Activated naive CD8-positive, alpha-beta T cell treated with anti-CD3 and anti-CD28 coated beads, Interleukin-2, amount 10 ng/mL, durations not matched to agents 7 days and 5 days (primary cell): ENCODE measurements at regions not wholly inside any gene's neighbourhood (a gene's known extent, or its start where the extent isn't known, plus 50 kb on each side); places are given as distances from the start of the nearest gene placed in this dataset.
"Not testable (repeated sequence)": the region's sequence is repeated elsewhere in the genome, so short reads cannot be mapped to it uniquely, and the experiment has no call there.

ENCODE experiments used
- ATAC-seq: fragments of 150-1000 bp; cut with Tn5 transposase; one replicate; pipeline ENCODE4 v1.10.0; 2021; ENCODE audit warnings: low read depth, moderate library complexity
- POLR2A ChIA-PET: fragments of 350-600 bp; sonication (Branson Sonifier 250); formaldehyde crosslinking; loops from one replicate; lab custom pipeline; 2021; ENCODE audit warnings: antibody characterized with exemption; lab: Charles Lee
- DNase-seq: peaks from one replicate; pipeline ENCODE4 v3.0.0; 2021
- H3K27ac Mint-ChIP-seq: one replicate; pipeline ENCODE4 v1.8.0; 2022; ENCODE audit warnings: mild to moderate bottlenecking, mixed read lengths
- H3K27me3 Mint-ChIP-seq: one replicate; pipeline ENCODE4 v1.8.0; 2022; ENCODE audit warnings: mild to moderate bottlenecking, moderate library complexity, mixed read lengths
- H3K36me3 Mint-ChIP-seq: one replicate; pipeline ENCODE4 v1.8.0; 2021; ENCODE audit warnings: mild to moderate bottlenecking, mixed read lengths
- H3K4me1 Mint-ChIP-seq: one replicate; pipeline ENCODE4 v1.8.0; 2021; ENCODE audit warnings: mixed read lengths
- H3K4me3 Mint-ChIP-seq: one replicate; pipeline ENCODE4 v1.8.0; 2022; ENCODE audit warnings: mild to moderate bottlenecking, moderate library complexity, mixed read lengths
- H3K9me3 Mint-ChIP-seq: one replicate; pipeline ENCODE4 v1.8.0; 2021; ENCODE audit warnings: mixed read lengths

GRCh38 chr4:178174756-178175155 lies 732.5 kb upstream of the AGA start:
- no peaks in the 10 kb centered on the region for H3K27me3 Mint-ChIP-seq
- H3K4me1 Mint-ChIP-seq, result no peaks in the 10 kb centered on the region
- no peak overlapping the region for H3K27ac Mint-ChIP-seq
- no peak for ATAC-seq
- H3K4me3 Mint-ChIP-seq, result no peak overlapping the region
- H3K36me3 Mint-ChIP-seq, result no peaks in the 10 kb centered on the region
- no peak for DNase-seq
- no peaks in the 10 kb centered on the region for H3K9me3 Mint-ChIP-seq
- POLR2A ChIA-PET, result no interaction called here

- H3K4me1 Mint-ChIP-seq, result no peaks in the 10 kb centered on the region
- ATAC-seq (no peak), DNase-seq (no peak)
- H3K27me3 Mint-ChIP-seq, result no peaks in the 10 kb centered on the region
- peaks cover 1% of the 10 kb centered on the region for H3K9me3 Mint-ChIP-seq
- no peaks in the 10 kb centered on the region for H3K36me3 Mint-ChIP-seq
- H3K4me3 Mint-ChIP-seq, result no peak overlapping the region
- POLR2A ChIA-PET, result no interaction called here
- no peak overlapping the region for H3K27ac Mint-ChIP-seq
Observed at GRCh38 chr4:178185517-178185916, 743.3 kb upstream of the AGA start.

GRCh38 chr4:178192611-178193010 lies 750.4 kb upstream of the AGA start:
- H3K9me3 Mint-ChIP-seq, result peaks cover 1% of the 10 kb centered on the region

GRCh38 chr4:178196751-178197374 lies 754.6 kb upstream of the AGA start:
- DNase-seq (no peak), ATAC-seq (no peak)
- POLR2A ChIA-PET, result no interaction called here
- Mint-ChIP-seq H3K27ac (no peak overlapping the region), H3K36me3 (no peaks in the 10 kb centered on the region), H3K4me3 (no peak overlapping the region), H3K27me3 (no peaks in the 10 kb centered on the region), H3K9me3 (no peaks in the 10 kb centered on the region), H3K4me1 (no peaks in the 10 kb centered on the region)

More at GRCh38 chr4:178192611-178193010, 750.4 kb upstream of the AGA start:
- H3K36me3 Mint-ChIP-seq, result no peaks in the 10 kb centered on the region
- H3K4me3 Mint-ChIP-seq, result no peak overlapping the region
- ATAC-seq, result no peak
- no peaks in the 10 kb centered on the region for H3K27me3 Mint-ChIP-seq
- DNase-seq, result no peak
- H3K27ac Mint-ChIP-seq, result no peak overlapping the region
- POLR2A ChIA-PET, result no interaction called here
- no peaks in the 10 kb centered on the region for H3K4me1 Mint-ChIP-seq

GRCh38 chr4:178198691-178199090 lies 756.5 kb upstream of the AGA start:
- no peak for ATAC-seq
- no peak overlapping the region for H3K27ac Mint-ChIP-seq
- no peaks in the 10 kb centered on the region for H3K4me1 Mint-ChIP-seq
- POLR2A ChIA-PET, result no interaction called here
- no peaks in the 10 kb centered on the region for H3K36me3 Mint-ChIP-seq
- DNase-seq, result no peak
- H3K27me3 Mint-ChIP-seq, result no peaks in the 10 kb centered on the region
- peaks cover 2% of the 10 kb centered on the region for H3K9me3 Mint-ChIP-seq
- H3K4me3 Mint-ChIP-seq, result no peak overlapping the region

GRCh38 chr4:178202422-178202821 lies 760.2 kb upstream of the AGA start:
- Mint-ChIP-seq H3K9me3 (peaks cover 2% of the 10 kb centered on the region), H3K4me3 (no peak overlapping the region), H3K4me1 (peaks cover 1% of the 10 kb centered on the region), H3K27ac (no peak overlapping the region), H3K27me3 (no peaks in the 10 kb centered on the region), H3K36me3 (no peaks in the 10 kb centered on the region)
- ATAC-seq, result no peak
- no peak for DNase-seq
- POLR2A ChIA-PET, result no interaction called here

- DNase-seq (no peak), ATAC-seq (no peak)
- POLR2A ChIA-PET, result no interaction called here
- Mint-ChIP-seq H3K4me3 (no peak overlapping the region), H3K9me3 (peaks cover 2% of the 10 kb centered on the region), H3K27ac (no peak overlapping the region), H3K27me3 (no peaks in the 10 kb centered on the region), H3K36me3 (no peaks in the 10 kb centered on the region), H3K4me1 (peaks cover 1% of the 10 kb centered on the region)
Observed at GRCh38 chr4:178205826-178206225, 763.6 kb upstream of the AGA start.

GRCh38 chr4:178215309-178215708 lies 773.1 kb upstream of the AGA start:
- no peak for DNase-seq
- H3K27ac Mint-ChIP-seq, result no peak overlapping the region
- POLR2A ChIA-PET, result no interaction called here
- no peak overlapping the region for H3K4me3 Mint-ChIP-seq
- no peaks in the 10 kb centered on the region for H3K4me1 Mint-ChIP-seq
- no peaks in the 10 kb centered on the region for H3K27me3 Mint-ChIP-seq
- no peak for ATAC-seq
- no peaks in the 10 kb centered on the region for H3K36me3 Mint-ChIP-seq
- no peaks in the 10 kb centered on the region for H3K9me3 Mint-ChIP-seq

GRCh38 chr4:178215763-178216162 lies 773.5 kb upstream of the AGA start:
- no peaks in the 10 kb centered on the region for H3K9me3 Mint-ChIP-seq
- no peaks in the 10 kb centered on the region for H3K4me1 Mint-ChIP-seq
- ATAC-seq (no peak), DNase-seq (no peak)
- H3K27me3 Mint-ChIP-seq, result no peaks in the 10 kb centered on the region
- H3K4me3 Mint-ChIP-seq, result no peak overlapping the region
- POLR2A ChIA-PET, result no interaction called here
- H3K27ac Mint-ChIP-seq, result no peak overlapping the region
- no peaks in the 10 kb centered on the region for H3K36me3 Mint-ChIP-seq

GRCh38 chr4:178226421-178226820 lies 784.2 kb upstream of the AGA start:
- H3K27ac Mint-ChIP-seq, H3K4me3 Mint-ChIP-seq, ATAC-seq, POLR2A ChIA-PET, H3K36me3 Mint-ChIP-seq, H3K4me1 Mint-ChIP-seq, DNase-seq, H3K27me3 Mint-ChIP-seq: not testable (repeated sequence)
- H3K9me3 Mint-ChIP-seq, result peaks cover 11% of the 10 kb centered on the region

- Mint-ChIP-seq H3K4me3 (no peak overlapping the region), H3K9me3 (peaks cover 9% of the 10 kb centered on the region), H3K27me3 (no peaks in the 10 kb centered on the region), H3K36me3 (no peaks in the 10 kb centered on the region), H3K4me1 (no peaks in the 10 kb centered on the region), H3K27ac (no peak overlapping the region)
- POLR2A ChIA-PET, result no interaction called here
- ATAC-seq, result no peak
- DNase-seq, result no peak
Observed at GRCh38 chr4:178233906-178234305, 791.7 kb upstream of the AGA start.

- Mint-ChIP-seq H3K27ac (no peak overlapping the region), H3K9me3 (peaks cover 8% of the 10 kb centered on the region), H3K4me1 (no peaks in the 10 kb centered on the region), H3K27me3 (no peaks in the 10 kb centered on the region), H3K4me3 (no peak overlapping the region), H3K36me3 (no peaks in the 10 kb centered on the region)
- no peak for DNase-seq
- ATAC-seq, result no peak
- POLR2A ChIA-PET, result no interaction called here
Observed at GRCh38 chr4:178240891-178241290, 798.7 kb upstream of the AGA start.

GRCh38 chr4:178241601-178242118 lies 799.4 kb upstream of the AGA start:
- no peaks in the 10 kb centered on the region for H3K4me1 Mint-ChIP-seq
- DNase-seq, result no peak
- no peaks in the 10 kb centered on the region for H3K27me3 Mint-ChIP-seq
- no peak for ATAC-seq
- POLR2A ChIA-PET, result no interaction called here
- H3K4me3 Mint-ChIP-seq, result no peak overlapping the region
- peaks cover 6% of the 10 kb centered on the region for H3K9me3 Mint-ChIP-seq
- H3K27ac Mint-ChIP-seq, result no peak overlapping the region
- no peaks in the 10 kb centered on the region for H3K36me3 Mint-ChIP-seq

- H3K36me3 Mint-ChIP-seq, result no peaks in the 10 kb centered on the region
- no peak overlapping the region for H3K27ac Mint-ChIP-seq
- no peak for ATAC-seq
- no peak overlapping the region for H3K4me3 Mint-ChIP-seq
- POLR2A ChIA-PET, result no interaction called here
- H3K27me3 Mint-ChIP-seq, result no peaks in the 10 kb centered on the region
- H3K9me3 Mint-ChIP-seq, result peaks cover 6% of the 10 kb centered on the region
- no peaks in the 10 kb centered on the region for H3K4me1 Mint-ChIP-seq
- no peak for DNase-seq
Observed at GRCh38 chr4:178242655-178243054, 800.4 kb upstream of the AGA start.
